Endothelial cell of umbilical vein (primary cell): ENCODE measurements at regions not wholly inside any gene's neighbourhood (a gene's known extent, or its start where the extent isn't known, plus 50 kb on each side); places are given as distances from the start of the nearest gene placed in this dataset.

Experiments
- BruUV-seq: library from RNA; stranded (reverse); fragments of 400-500 nt; replicated peaks from 2 replicates; lab custom pipeline; 2021; lab: Mats Ljungman, UMichigan
- CTCF ChIA-PET: fragments of 300-600, 350-600 bp; sonication (Branson Sonifier 250); formaldehyde crosslinking; loops from one replicate; lab custom pipeline; 2021; ENCODE audit warnings: antibody characterized with exemption, inconsistent platforms; lab: Charles Lee
- POLR2A ChIA-PET: fragments of 300-600, 350-600 bp; sonication (Branson Sonifier 250); formaldehyde crosslinking; loops from one replicate; lab custom pipeline; 2021; ENCODE audit warnings: antibody characterized with exemption, inconsistent platforms; lab: Charles Lee
- DNase-seq: peaks from one replicate; pipeline ENCODE4 v3.0.0-alpha.2; 2011; ENCODE audit warnings: low read depth, low spot score
- FAIRE-seq: peaks from 2 replicates; lab custom pipeline; 2011; peaks lifted over from hg19 to GRCh38; lab: Jason Lieb, UNC
- H2AFZ ChIP-seq: 2 replicates; pipeline ENCODE4 v1.6.0; 2012; ENCODE audit warnings: low read depth, low read length, control low read depth, inconsistent platforms
- H3K27ac ChIP-seq: 2 replicates; pipeline ENCODE4 v1.5.1; 2011; ENCODE audit warnings: low read depth, mild to moderate bottlenecking, control low read depth, low read length, moderate library complexity; ENCODE audit not compliant: insufficient read depth
- H3K27me3 ChIP-seq, 2 experiments: 2 replicates each; pipeline versions ENCODE4 v1.6.0 to v1.6.1; 2011; ENCODE audit warnings: low read length in 2 of 2, mixed read lengths in 1 of 2; ENCODE audit not compliant: control insufficient read depth in 2 of 2, insufficient read depth in 2 of 2
- H3K36me3 ChIP-seq, 2 experiments: 2 replicates in 1 of 2; 3 replicates in 1 of 2; pipeline ENCODE4 v1.5.1; 2011; ENCODE audit warnings: low read length in 2 of 2, mild to moderate bottlenecking in 1 of 2, moderate library complexity in 1 of 2; ENCODE audit not compliant: control insufficient read depth in 2 of 2, insufficient read depth in 2 of 2; ENCODE audit errors: extremely low read depth in 1 of 2
- H3K4me1 ChIP-seq: 3 replicates; pipeline ENCODE4 v1.5.1; 2011; ENCODE audit warnings: mild to moderate bottlenecking, low read length; ENCODE audit not compliant: control insufficient read depth, insufficient read depth; ENCODE audit errors: extremely low read depth
- H3K4me2 ChIP-seq: 2 replicates; pipeline ENCODE4 v1.6.1; 2011; ENCODE audit warnings: low read length, control low read depth, mixed read lengths; ENCODE audit not compliant: insufficient read depth
- H3K4me3 ChIP-seq, 3 experiments: fragments of 200-600 bp in 1 of 3; sonication (generic), shearing (Covaris generic) in 1 of 3; replicated peaks in 1 of 3; 2 replicates each; pipeline ENCODE4 v1.5.1; 2011 to 2016; ENCODE audit warnings: control low read depth in 3 of 3, low read length in 3 of 3, mild to moderate bottlenecking in 2 of 3, inconsistent platforms in 1 of 3, low read depth in 1 of 3, moderate library complexity in 1 of 3; ENCODE audit not compliant: insufficient read depth in 1 of 3
- H3K79me2 ChIP-seq: 2 replicates; pipeline ENCODE4 v1.6.0; 2012; ENCODE audit warnings: low read length, inconsistent platforms; ENCODE audit not compliant: control insufficient read depth, insufficient read depth
- H3K9ac ChIP-seq: replicated peaks from 2 replicates; pipeline ENCODE3; 2011; ENCODE audit warnings: low read length, control low read depth; ENCODE audit not compliant: insufficient read depth; ENCODE audit errors: extremely low read depth
- H3K9me1 ChIP-seq: replicated peaks from 3 replicates; pipeline ENCODE4 v1.6.0; 2011; ENCODE audit warnings: mild to moderate bottlenecking, low read length; ENCODE audit not compliant: control insufficient read depth, insufficient read depth; ENCODE audit errors: extremely low read depth
- H3K9me3 ChIP-seq: replicated peaks from 2 replicates; pipeline ENCODE4 v1.5.1; 2012; ENCODE audit warnings: low read length, inconsistent platforms; ENCODE audit not compliant: control insufficient read depth, insufficient read depth
- H4K20me1 ChIP-seq: replicated peaks from 2 replicates; pipeline ENCODE3; 2011; ENCODE audit warnings: mild to moderate bottlenecking, low read length; ENCODE audit not compliant: control insufficient read depth, insufficient read depth; ENCODE audit errors: extremely low read depth
- EZH2 ChIP-seq: IDR thresholded peaks from 2 replicates; pipeline ENCODE4 v1.6.1; 2012; ENCODE audit warnings: borderline replicate concordance, low read depth, mild to moderate bottlenecking, moderate library complexity, low read length, inconsistent platforms; ENCODE audit not compliant: severe bottlenecking
- FOS ChIP-seq: IDR thresholded peaks from 2 replicates; pipeline ENCODE4 v1.6.1; 2011; ENCODE audit warnings: mild to moderate bottlenecking, low read length, moderate library complexity, borderline replicate concordance; ENCODE audit not compliant: insufficient read depth
- GATA2 ChIP-seq: IDR thresholded peaks from 2 replicates; pipeline ENCODE4 v1.7.0; 2011; ENCODE audit warnings: low read depth, mild to moderate bottlenecking, moderate library complexity, mixed read lengths, low read length; ENCODE audit not compliant: insufficient read length, insufficient read depth
- MYC ChIP-seq: IDR thresholded peaks from one replicate; pipeline ENCODE4 v1.6.1; 2011; ENCODE audit warnings: mild to moderate bottlenecking, low read depth, low read length
- POLR2A ChIP-seq: IDR thresholded peaks from 2 replicates; pipeline ENCODE4 v1.6.1; 2012; ENCODE audit warnings: low read depth, mild to moderate bottlenecking, control low read depth, low read length
- POLR2AphosphoS5 ChIP-seq: IDR thresholded peaks from 2 replicates; pipeline ENCODE4 v1.6.1; 2012; ENCODE audit warnings: low read depth, mild to moderate bottlenecking, control low read depth, low read length, moderate library complexity; ENCODE audit not compliant: insufficient read depth
- dilution Hi-C: fragments of 300-500 bp; cut with MboI; formaldehyde crosslinking; loops from one replicate; pipeline ENCODE4 v1.15.0; 2019; ENCODE audit warnings: low sequenced_read_pairs; ENCODE audit not compliant: extremely low pct_ligation_motif_present
- intact Hi-C: fragments of 100-400 bp; cut with micrococcal nuclease; formaldehyde crosslinking; loops from one replicate; pipeline ENCODE4 v1.10.0; 2022
- TF ChIP-seq, protein P1 (sequence below): IDR thresholded peaks from 2 replicates; pipeline ENCODE4 v1.6.1; 2011; ENCODE audit not compliant: insufficient read depth, insufficient read length
- TF ChIP-seq, protein P2 (sequence below), 2 donors: IDR thresholded peaks; 1 replicate in 1 of 2; 2 replicates in 1 of 2; pipeline ENCODE4 v1.5.1; 2011; ENCODE audit warnings: low read length in 2 of 2, mild to moderate bottlenecking in 2 of 2, moderate library complexity in 2 of 2, control low read depth in 1 of 2, inconsistent platforms in 1 of 2, low read depth in 1 of 2; ENCODE audit not compliant: insufficient read depth in 1 of 2; ENCODE audit errors: extremely low read depth in 1 of 2

DNA sequence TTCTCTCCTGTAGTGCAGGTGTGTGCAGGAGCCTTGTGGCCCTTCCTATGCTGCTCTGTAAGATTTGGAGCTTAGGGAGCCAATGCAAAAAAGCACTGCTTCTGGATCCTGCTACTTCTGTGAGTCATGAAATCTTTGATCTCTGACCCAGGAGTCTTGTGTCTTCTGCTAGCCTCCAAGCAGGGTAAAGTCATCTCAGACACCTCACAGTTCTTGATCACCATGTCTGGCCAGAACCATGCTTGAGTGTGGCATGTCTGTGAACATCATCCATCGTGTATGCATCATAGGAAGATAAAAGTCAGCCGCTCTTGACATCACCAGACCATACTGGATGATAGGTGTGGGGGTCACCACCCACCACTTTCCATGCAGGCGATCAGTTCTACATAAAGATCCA is 247.8 kb downstream of the RPLP1 start:
- FAIRE-seq = no peak
- TF ChIP-seq GATA2 (no peak), FOS (no peak), EZH2 (no peak), MYC (no peak), POLR2AphosphoS5 (no peak), POLR2A (no peak)
- TF ChIP-seq, protein P1, sequence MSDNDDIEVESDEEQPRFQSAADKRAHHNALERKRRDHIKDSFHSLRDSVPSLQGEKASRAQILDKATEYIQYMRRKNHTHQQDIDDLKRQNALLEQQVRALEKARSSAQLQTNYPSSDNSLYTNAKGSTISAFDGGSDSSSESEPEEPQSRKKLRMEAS = no peak
- TF ChIP-seq, protein P2, sequence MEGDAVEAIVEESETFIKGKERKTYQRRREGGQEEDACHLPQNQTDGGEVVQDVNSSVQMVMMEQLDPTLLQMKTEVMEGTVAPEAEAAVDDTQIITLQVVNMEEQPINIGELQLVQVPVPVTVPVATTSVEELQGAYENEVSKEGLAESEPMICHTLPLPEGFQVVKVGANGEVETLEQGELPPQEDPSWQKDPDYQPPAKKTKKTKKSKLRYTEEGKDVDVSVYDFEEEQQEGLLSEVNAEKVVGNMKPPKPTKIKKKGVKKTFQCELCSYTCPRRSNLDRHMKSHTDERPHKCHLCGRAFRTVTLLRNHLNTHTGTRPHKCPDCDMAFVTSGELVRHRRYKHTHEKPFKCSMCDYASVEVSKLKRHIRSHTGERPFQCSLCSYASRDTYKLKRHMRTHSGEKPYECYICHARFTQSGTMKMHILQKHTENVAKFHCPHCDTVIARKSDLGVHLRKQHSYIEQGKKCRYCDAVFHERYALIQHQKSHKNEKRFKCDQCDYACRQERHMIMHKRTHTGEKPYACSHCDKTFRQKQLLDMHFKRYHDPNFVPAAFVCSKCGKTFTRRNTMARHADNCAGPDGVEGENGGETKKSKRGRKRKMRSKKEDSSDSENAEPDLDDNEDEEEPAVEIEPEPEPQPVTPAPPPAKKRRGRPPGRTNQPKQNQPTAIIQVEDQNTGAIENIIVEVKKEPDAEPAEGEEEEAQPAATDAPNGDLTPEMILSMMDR (IDR thresholded peaks at IDR 0.05; ENCODE audit: extremely low read depth in 1 of 2, insufficient read depth in 1 of 2, low read depth in 1 of 2, low read length in 2 of 2) = no peak
- H3K36me3 ChIP-seq = no peaks in the 10 kb centered on the region
- intact Hi-C loops = no loop called here
- no peak overlapping the region for H3K27ac ChIP-seq
- no peak overlapping the region for H3K4me3 ChIP-seq
- no peak overlapping the region for H2AFZ ChIP-seq
- H3K4me2 ChIP-seq = no peak overlapping the region
- ChIA-PET POLR2A (no interaction called here), CTCF (no interaction called here)
- no peak for DNase-seq
- no peaks in the 10 kb centered on the region for H4K20me1 ChIP-seq
- H3K27me3 ChIP-seq = peaks cover 0 to 2% of the 10 kb centered on the region in 2 experiments
- H3K9ac ChIP-seq = no peak overlapping the region
- no TSS peak for BruUV-seq
- H3K79me2 ChIP-seq = no peaks in the 10 kb centered on the region
- dilution Hi-C loops = no loop called here
- no peaks in the 10 kb centered on the region for H3K9me1 ChIP-seq
- H3K4me1 ChIP-seq = no peaks in the 10 kb centered on the region
- no peaks in the 10 kb centered on the region for H3K9me3 ChIP-seq
